GM21717 (cell line): ENCODE measurements at regions not wholly inside any gene's neighbourhood (a gene's known extent, or its start where the extent isn't known, plus 50 kb on each side); places are given as distances from the start of the nearest gene placed in this dataset.

Source experiments
- ATAC-seq: cut with Tn5 transposase; IDR thresholded peaks from one replicate; pipeline ENCODE4 v1.9.1; 2021; ENCODE audit warnings: mild to moderate bottlenecking, moderate library complexity; ENCODE audit not compliant: unreplicated experiment

DNA sequence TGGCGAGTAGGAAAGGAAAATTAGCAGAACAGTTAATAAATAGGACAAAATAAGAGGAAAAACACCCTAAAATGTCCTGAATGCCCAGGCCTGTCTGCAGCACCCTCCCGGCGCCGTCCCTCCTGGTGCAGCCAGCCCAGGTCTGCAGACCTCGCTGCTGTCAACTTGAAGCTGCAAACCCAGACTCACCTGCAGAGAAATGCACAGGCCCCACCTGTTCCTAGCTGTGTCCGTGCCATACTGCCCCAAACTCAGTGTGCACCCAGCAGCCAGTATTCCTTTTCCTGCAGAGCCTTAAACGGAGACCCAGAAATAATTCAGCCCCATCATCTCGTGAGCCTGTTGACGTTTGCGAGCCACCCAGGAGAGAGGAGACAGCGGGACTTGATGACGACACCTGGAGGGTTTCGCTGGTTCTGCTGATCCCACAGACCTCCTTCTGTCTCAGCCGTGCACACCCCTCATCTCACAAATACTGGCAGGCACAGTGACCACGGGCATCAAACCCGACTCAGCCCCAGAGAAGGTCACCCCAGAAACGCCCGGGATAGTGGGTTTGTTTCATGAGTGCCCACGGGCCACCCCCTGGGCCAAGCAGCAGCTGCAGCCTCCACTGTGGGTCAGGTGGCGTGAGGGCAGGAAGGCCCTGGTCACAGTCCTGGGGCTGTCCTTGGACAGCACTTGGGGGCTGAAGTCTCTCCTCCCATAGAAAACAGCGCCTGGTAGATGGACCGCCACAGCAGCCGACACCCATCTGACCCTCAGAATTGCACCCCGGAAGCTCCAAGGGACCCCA, 239.5 kb upstream of the SALL3 start:
- no peak for ATAC-seq

GRCh38 chr18:78740876-78741275, 238.7 kb upstream of the SALL3 start:
- ATAC-seq, result no peak

DNA sequence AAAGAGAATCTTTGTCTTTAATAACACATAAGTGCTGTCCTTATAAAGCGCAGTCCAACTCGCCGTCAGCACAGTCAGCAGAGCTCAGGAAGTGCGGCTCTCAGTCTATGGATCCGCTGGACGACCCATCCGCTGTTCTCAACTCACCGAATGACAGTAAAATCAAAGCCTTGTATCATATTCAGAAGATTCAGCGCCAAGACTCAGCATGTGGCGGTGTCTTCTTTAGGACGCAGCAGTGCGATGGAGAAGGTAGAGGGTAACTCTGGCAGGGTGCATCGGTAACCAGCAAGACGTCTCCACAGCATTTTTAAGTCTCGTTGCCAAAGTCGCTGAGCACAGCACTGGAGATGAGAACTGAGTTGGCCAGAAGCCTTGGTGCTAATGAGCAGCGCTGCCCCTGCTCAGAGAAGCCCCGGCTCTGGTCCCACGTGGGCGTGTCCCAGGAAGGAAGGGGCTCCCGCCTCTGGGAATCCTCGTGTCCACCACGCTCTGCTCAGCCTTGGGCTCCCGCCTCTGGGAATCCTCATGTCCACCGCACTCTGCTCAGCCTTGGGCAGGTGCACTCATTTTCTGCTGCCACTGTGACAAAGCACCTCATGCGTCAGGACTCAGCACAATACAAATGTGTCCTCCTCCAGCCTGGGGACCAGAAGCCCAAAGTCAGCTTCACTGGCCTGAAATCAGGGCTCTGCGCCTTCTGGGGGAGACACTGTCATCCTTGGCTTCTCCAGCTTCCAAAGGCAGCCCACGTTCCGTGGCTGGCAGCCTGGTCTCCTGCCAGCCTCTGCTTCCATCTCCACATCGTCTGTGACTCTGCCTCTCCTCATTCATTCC, 238.0 kb upstream of the SALL3 start:
- ATAC-seq, result no peak

DNA sequence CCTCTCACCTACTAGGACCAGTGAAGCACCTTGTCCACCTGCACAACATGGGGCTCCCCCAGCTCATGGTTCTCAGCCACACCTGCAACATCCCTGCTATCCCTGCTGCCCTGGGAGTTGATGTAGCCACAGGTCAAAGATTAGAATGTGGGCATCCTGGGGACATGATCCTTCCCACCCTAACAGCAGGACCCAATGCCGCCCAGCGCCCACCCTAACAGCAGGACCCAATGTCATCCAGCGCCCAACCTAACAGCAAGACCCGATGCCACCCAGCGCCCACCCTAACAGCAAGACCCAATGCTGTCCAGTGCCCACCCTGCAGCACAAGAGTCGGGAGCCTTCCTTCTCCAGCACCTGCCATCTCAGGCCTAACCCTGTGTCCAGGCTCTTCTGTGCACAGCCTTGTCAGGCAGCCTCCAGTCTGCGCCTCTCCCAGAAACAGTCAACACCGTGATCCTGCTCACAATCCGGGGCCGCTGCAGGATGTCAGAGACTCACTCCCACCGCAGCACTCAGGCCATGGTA, 237.3 kb upstream of the SALL3 start:
- no peak for ATAC-seq

DNA sequence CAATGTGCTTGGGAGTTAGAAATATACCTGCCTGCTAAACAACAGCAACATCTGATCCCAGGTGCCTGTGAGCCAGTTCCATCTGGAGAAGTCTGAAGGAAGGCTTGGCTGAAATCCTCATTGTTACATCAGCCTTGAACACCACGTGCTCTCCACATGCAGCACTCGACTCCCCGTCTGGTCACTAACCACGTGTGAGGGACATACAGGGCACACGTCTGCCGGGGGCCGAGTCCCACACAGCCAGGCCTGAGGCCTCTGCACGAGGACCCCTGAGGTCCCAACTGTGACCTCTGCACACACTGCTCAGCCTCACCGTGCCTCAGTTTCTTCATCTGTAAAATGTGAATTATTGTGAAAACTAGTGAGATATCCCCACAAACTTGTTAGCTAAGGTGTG, 236.5 kb upstream of the SALL3 start:
- ATAC-seq, result no peak

DNA sequence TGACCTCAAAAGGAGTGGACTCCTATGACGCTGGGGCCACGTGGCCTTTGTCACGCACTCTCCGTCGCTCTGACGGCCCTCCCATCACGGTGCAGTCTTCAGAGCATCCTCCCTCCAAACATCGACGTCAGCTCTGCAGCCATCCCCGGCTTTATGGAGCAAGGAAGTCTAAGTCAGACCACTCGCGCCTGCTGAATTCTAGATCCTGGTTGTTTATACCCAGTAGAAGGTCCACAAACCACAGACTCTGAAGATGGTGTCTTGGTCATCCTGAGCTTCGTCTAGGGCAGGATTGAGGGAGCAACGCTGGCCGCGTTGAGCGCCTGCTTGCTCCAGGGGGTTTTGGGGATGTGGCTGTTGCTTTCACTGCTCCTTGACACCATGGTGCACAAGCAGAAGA, 228.0 kb upstream of the SALL3 start:
- ATAC-seq, result no peak

- no peak for ATAC-seq
Measured at GRCh38 chr18:78753240-78753639, 226.4 kb upstream of the SALL3 start.

DNA sequence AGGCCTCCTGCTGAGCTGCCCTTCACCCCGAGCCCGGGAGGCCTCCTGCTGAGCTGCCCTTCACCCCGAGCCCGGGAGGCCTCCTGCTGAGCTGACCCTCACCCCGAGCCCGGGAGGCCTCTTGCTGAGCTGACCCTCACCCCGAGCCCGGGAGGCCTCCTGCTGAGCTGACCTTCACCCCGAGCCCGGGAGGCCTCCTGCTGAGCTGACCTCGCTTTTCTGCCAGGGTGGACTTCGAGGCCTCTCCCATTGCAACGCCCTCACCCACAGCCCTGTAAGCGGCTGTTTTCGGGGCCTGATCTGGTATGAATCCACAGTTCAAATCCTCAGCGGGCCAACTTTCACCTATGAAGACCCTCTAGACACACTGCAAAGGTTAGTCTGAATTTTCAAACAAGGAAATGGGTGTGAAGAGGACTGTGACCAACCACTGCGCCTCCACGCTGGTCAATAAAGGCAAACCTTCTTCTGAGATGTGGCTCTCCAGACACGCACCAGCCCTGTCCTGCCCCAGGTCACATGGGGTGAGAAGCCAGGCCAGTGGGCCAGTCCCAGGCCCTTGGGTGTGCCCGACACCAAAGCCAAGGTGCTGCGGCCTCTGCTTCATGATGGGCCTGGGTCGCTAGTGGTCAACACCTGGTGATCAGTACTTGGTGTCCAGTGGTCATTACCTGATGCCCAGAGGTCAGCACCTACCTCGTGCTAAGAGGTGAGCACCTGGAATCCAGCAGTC, 225.1 kb upstream of the SALL3 start:
- ATAC-seq, result no peak

GRCh38 chr18:78757014-78757413, 222.6 kb upstream of the SALL3 start:
- ATAC-seq, result no peak

DNA sequence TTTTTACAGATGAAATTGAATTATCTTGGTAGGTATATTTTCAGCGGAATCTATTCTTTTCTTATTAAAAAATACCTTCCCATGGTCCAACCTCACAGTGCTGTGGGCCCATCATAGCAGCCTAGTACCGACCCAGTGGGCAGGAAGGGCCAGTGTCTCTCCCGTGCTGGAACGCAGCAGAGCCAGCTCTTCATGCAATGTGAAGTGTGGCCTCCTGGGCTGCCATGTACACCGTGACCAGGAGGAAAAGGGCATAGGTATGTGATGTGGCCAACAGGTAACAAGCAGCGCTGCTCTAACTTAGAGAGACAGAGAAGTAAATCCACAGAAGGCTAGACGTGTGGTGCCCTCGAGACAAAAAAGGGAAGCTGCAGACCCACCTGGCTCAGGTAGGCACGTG, 221.1 kb upstream of the SALL3 start:
- no peak for ATAC-seq

DNA sequence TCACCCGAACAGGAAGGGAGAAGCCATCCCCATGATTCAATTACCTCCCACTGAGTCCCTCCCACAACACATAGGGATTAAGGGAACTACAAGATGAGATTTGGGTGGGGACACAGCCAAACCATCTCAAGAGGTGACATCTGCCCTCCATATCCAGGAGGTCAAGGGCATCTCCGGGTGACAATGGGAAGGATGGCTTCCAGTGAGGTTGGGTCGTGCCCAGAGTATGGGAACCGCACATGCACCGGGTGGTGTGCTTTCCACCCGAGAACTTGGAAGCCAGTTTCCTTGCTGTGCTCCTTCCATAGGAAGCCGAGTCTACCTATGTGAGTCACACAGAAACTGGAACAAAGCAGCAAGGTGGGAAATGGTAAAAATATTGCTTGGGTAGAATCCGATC, 216.9 kb upstream of the SALL3 start:
- ATAC-seq, result no peak

DNA sequence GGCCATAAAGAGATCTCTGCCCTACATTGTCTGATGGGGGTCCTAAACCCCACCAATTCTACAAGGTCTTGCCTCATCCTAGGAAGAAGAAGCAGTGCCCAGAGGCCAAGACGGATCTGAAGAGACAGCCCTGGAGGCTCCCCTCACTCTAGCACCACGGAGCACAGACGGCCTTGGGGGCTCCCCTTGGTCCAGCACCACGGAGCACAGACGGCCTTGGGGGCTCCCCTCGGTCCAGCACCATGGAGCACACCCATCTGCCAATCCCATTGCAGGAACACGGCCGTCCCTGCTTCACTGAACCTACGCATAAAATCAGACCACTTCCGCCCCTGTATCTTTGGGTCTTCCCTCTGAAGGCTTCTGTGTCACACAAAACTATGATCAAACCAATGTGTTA, 215.1 kb upstream of the SALL3 start:
- ATAC-seq, result no peak

GRCh38 chr18:78765142-78765541, 214.5 kb upstream of the SALL3 start:
- no peak for ATAC-seq

DNA sequence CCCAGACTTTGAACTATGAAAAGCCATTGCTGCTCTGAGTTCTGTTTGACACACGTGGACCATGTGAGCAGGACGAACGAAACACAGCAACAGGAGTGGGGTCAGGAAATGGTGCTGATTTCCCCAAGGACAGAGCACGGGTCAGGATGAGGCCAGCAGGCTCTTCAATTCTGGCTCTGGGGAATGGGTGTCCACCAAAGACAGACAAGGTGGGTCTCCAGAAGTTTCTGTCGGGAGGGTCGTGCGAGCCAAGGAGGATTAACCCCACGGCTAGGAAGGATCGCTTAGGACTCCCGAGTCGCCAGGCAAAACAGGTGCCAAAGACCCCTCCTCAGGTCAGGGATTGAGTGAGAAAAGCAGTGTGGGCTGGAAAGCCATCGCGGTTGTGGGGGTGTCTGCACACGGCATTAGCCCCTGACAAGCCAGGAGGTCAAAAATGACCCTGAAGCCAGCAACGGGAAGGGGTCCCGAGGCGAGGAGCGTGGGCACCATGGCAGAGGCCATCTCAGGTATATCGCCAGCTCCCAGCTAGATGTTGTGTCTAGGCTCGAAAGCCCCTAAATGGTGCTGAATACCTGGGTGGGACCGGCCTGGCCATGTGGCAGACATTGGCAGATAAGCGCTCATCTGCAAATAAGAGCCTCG, 213.9 kb upstream of the SALL3 start:
- no peak for ATAC-seq

GRCh38 chr18:78766651-78767533, 212.7 kb upstream of the SALL3 start:
- no peak for ATAC-seq

DNA sequence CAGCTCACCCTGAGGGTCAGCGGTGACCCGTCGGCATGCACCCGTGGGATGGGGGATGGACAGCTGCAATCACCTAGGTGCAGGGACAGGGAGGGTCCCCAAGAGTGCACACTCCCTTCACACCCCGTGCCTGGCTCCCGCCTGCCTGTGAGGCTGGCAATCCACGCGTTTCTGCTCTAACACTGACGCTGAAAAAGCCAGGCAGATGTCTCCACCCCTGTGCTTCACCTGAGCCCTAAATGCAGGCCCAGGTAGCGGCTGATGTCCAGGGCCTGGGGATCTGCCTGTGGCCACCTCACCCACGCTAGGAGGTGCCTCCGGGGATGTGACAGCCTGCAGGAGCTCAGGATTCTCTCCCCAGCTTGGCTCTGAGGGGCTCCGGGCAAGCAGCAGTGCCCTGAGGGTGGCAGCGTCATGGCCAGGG, 212.0 kb upstream of the SALL3 start:
- ATAC-seq, result no peak

- no peak for ATAC-seq
Measured at GRCh38 chr18:78768221-78768620, 211.4 kb upstream of the SALL3 start.

GRCh38 chr18:78768656-78769501, 210.7 kb upstream of the SALL3 start:
- ATAC-seq, result no peak
